SK-N-SH (cell line): ENCODE measurements at regions not wholly inside any gene's neighbourhood (a gene's known extent, or its start where the extent isn't known, plus 50 kb on each side); places are given as distances from the start of the nearest gene placed in this dataset.
A peak's percentile ranks its signal among the peaks of the same experiment; 100 is the strongest.

Experiments
- CTCF ChIA-PET: fragments of 300-600, 350-600 bp; formaldehyde crosslinking; extraction: SDS; loops from one replicate; lab custom pipeline; 2021; lab: Yijun Ruan, JAX
- POLR2A ChIA-PET: fragments of 350-600 bp; sonication (Branson Sonifier 250); formaldehyde crosslinking; extraction: SDS; loops from one replicate; lab custom pipeline; 2020; ENCODE audit warnings: antibody characterized with exemption, inconsistent platforms; lab: Yijun Ruan, JAX
- DNase-seq: peaks from one replicate; pipeline ENCODE4 v3.0.0; 2012
- H2AFZ ChIP-seq: fragments of 200-600 bp; sonication (generic); 2 replicates; pipeline ENCODE4 v1.8.1; 2016; ENCODE audit warnings: antibody characterized with exemption, mild to moderate bottlenecking, low read depth
- H3F3A ChIP-seq: fragments of 200-600 bp; sonication (generic); replicated peaks from 2 replicates; pipeline ENCODE3; 2016; ENCODE audit warnings: antibody characterized with exemption, mild to moderate bottlenecking; ENCODE audit not compliant: insufficient read depth
- H3K27ac ChIP-seq, 2 experiments: fragments of 200-500 bp in 1 of 2; fragments of 200-600 bp in 1 of 2; sonication (Bioruptor generic) in 1 of 2; sonication (generic), shearing (Covaris generic) in 1 of 2; 2 replicates each; pipeline versions ENCODE4 v1.5.1 to v1.6.1; 2014 to 2016; ENCODE audit warnings: low read depth in 2 of 2, inconsistent platforms in 1 of 2, low read length in 1 of 2, mild to moderate bottlenecking in 1 of 2, mixed read lengths in 1 of 2
- H3K27me3 ChIP-seq: fragments of 200-600 bp; sonication (generic), shearing (Covaris generic); 2 replicates; pipeline ENCODE4 v1.6.1; 2016; ENCODE audit warnings: mixed run types; ENCODE audit not compliant: insufficient read depth
- H3K36me3 ChIP-seq, 2 experiments: fragments of 200-500 bp in 1 of 2; fragments of 200-600 bp in 1 of 2; sonication (Bioruptor generic) in 1 of 2; sonication (generic) in 1 of 2; replicated peaks in 1 of 2; 2 replicates each; pipeline versions ENCODE3 to v1.5.1; 2014 to 2016; ENCODE audit warnings: low read length in 1 of 2, mild to moderate bottlenecking in 1 of 2; ENCODE audit not compliant: insufficient read depth in 2 of 2, control insufficient read depth in 1 of 2
- H3K4me1 ChIP-seq, 2 experiments: fragments of 200-500 bp in 1 of 2; fragments of 200-600 bp in 1 of 2; sonication (Bioruptor generic) in 1 of 2; sonication (generic), shearing (Covaris generic) in 1 of 2; 2 replicates each; pipeline versions ENCODE4 v1.5.1 to v1.6.1; 2014 to 2016; ENCODE audit warnings: low read depth in 1 of 2, low read length in 1 of 2, mixed run types in 1 of 2; ENCODE audit not compliant: insufficient read depth in 2 of 2, control insufficient read depth in 1 of 2
- H3K4me2 ChIP-seq: fragments of 200-600 bp; sonication (generic), shearing (Covaris generic); 2 replicates; pipeline ENCODE4 v1.6.1; 2017; ENCODE audit warnings: mixed run types
- H3K4me3 ChIP-seq, 2 experiments: fragments of 200-500 bp in 1 of 2; fragments of 200-600 bp in 1 of 2; sonication (Bioruptor generic) in 1 of 2; sonication (generic), shearing (Covaris generic) in 1 of 2; 2 replicates each; pipeline versions ENCODE4 v1.5.1 to v1.8.1; 2014 to 2016; ENCODE audit warnings: low read depth in 2 of 2, inconsistent platforms in 1 of 2, low read length in 1 of 2, mild to moderate bottlenecking in 1 of 2, mixed read lengths in 1 of 2, moderate library complexity in 1 of 2
- H3K79me2 ChIP-seq: fragments of 200-600 bp; sonication (generic); 2 replicates; pipeline ENCODE4 v1.8.1; 2017; ENCODE audit warnings: mild to moderate bottlenecking; ENCODE audit not compliant: insufficient read depth
- H3K9ac ChIP-seq: fragments of 200-600 bp; sonication (generic); 2 replicates; pipeline ENCODE4 v1.6.1; 2017; ENCODE audit warnings: mixed run types
- H3K9me2 ChIP-seq: fragments of 200-600 bp; sonication (generic); 2 replicates; pipeline ENCODE4 v1.6.1; 2017; ENCODE audit warnings: mixed run types
- H3K9me3 ChIP-seq: fragments of 200-600 bp; sonication (generic); 2 replicates; pipeline ENCODE4 v1.6.1; 2017; ENCODE audit warnings: mixed run types, mild to moderate bottlenecking, moderate library complexity
- H4K20me1 ChIP-seq: fragments of 200-600 bp; sonication (generic); 2 replicates; pipeline ENCODE4 v1.6.1; 2017; ENCODE audit warnings: mild to moderate bottlenecking, mixed run types; ENCODE audit not compliant: insufficient read depth
- CHD2 ChIP-seq: fragments of 150-350 bp; IDR thresholded peaks from 2 replicates; pipeline ENCODE4 v1.6.1; 2018; ENCODE audit warnings: low read length; ENCODE audit not compliant: partially characterized antibody
- ELF1 ChIP-seq: IDR thresholded peaks from 2 replicates; pipeline ENCODE4 v1.4.0; 2012
- EP300 ChIP-seq, 2 experiments: IDR thresholded peaks; 2 replicates each; pipeline versions ENCODE4 v1.4.0 to v1.6.1; 2012; ENCODE audit warnings: borderline replicate concordance in 1 of 2, low read depth in 1 of 2, low read length in 1 of 2
- FOXJ3 ChIP-seq: sonication (generic); formaldehyde crosslinking; IDR thresholded peaks from 2 replicates; pipeline ENCODE4 v1.5.1; 2020; ENCODE audit warnings: mild to moderate bottlenecking, missing genetic modification reagents
- NFIC ChIP-seq: IDR thresholded peaks from 2 replicates; pipeline ENCODE4 v1.4.0; 2012; ENCODE audit warnings: borderline replicate concordance
- NRF1 ChIP-seq: IDR thresholded peaks from 2 replicates; pipeline ENCODE4 v1.6.1; 2012; ENCODE audit warnings: low read depth, mild to moderate bottlenecking, low read length
- POLR2AphosphoS5 ChIP-seq: IDR thresholded peaks from 2 replicates; pipeline ENCODE4 v1.6.1; 2012; ENCODE audit warnings: low read depth, low read length
- RAD21 ChIP-seq: IDR thresholded peaks from 2 replicates; pipeline ENCODE4 v1.6.1; 2012; ENCODE audit warnings: mild to moderate bottlenecking, low read length
- RCOR1 ChIP-seq: fragments of 150-350 bp; IDR thresholded peaks from 2 replicates; pipeline ENCODE4 v1.6.1; 2017; ENCODE audit warnings: antibody characterized with exemption, low read length
- RXRA ChIP-seq: IDR thresholded peaks from 2 replicates; pipeline ENCODE4 v1.4.0; 2012; ENCODE audit warnings: low read depth, mild to moderate bottlenecking, borderline replicate concordance
- SMC3 ChIP-seq: IDR thresholded peaks from 2 replicates; pipeline ENCODE4 v1.6.1; 2012; ENCODE audit warnings: low read depth, low read length, improper control_type of control experiment
- TAF1 ChIP-seq: IDR thresholded peaks from 2 replicates; pipeline ENCODE4 v1.6.1; 2012; ENCODE audit warnings: low read depth, mild to moderate bottlenecking, low read length, moderate library complexity, borderline replicate concordance
- TCF12 ChIP-seq: IDR thresholded peaks from 2 replicates; pipeline ENCODE4 v1.4.0; 2012
- WGBS: methylation state at CpG from one replicate; pipeline ENCODE4 v1.1.6; 2017; ENCODE audit warnings: low lambda C conversion rate; 5-methylcytosine and 5-hydroxymethylcytosine counted together
- TF ChIP-seq, protein P1 (sequence below): IDR thresholded peaks from 2 replicates; pipeline ENCODE4 v1.4.0; 2012; ENCODE audit warnings: low read depth, borderline replicate concordance
- TF ChIP-seq, protein P2 (sequence below): IDR thresholded peaks from 2 replicates; pipeline ENCODE4 v1.6.1; 2012; ENCODE audit warnings: mild to moderate bottlenecking, low read depth, low read length, moderate library complexity
- TF ChIP-seq, protein P3 (sequence below): IDR thresholded peaks from 2 replicates; pipeline ENCODE4 v1.4.0; 2012; ENCODE audit warnings: low read depth
- TF ChIP-seq, protein P4 (sequence below): IDR thresholded peaks from 2 replicates; pipeline ENCODE4; 2012
- TF ChIP-seq, protein P5 (sequence below): IDR thresholded peaks from 2 replicates; pipeline ENCODE4 v1.4.0; 2012; ENCODE audit warnings: low read depth, borderline replicate concordance

DNA sequence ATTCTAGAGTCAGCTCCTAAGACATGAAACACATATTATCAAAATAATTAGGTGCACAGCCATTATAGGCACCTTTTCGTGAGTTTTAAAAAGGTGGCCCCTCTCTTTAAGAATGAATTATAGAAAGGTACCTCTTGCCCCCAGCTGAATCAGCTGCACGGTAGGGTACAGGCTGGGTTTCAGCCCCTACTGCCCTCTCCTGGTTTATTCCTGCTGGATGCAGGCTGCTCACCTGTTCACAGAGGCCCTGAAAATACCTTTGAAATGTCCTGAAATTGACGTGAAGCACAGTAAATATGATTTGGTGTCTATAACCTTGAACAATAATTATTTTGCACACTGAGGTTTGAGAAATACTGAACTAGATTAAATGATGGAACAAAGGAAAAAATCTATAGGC is 504.8 kb upstream of the SGCD start:
- Histone ChIP-seq H3K27me3 (no peaks in the 10 kb centered on the region), H2AFZ (no peak overlapping the region), H3K27ac (no peak overlapping the region), H3K36me3 (no peaks in the 10 kb centered on the region), H3K79me2 (no peaks in the 10 kb centered on the region), H3K9me2 (no peaks in the 10 kb centered on the region), H4K20me1 (no peaks in the 10 kb centered on the region), H3K9ac (no peak overlapping the region), H3K9me3 (no peaks in the 10 kb centered on the region), H3K4me1 (no peaks in the 10 kb centered on the region), H3K4me2 (no peak overlapping the region), H3F3A (no peaks in the 10 kb centered on the region), H3K4me3 (no peak overlapping the region)
- DNase-seq: peak; percentile 3
- TF ChIP-seq, protein P1, sequence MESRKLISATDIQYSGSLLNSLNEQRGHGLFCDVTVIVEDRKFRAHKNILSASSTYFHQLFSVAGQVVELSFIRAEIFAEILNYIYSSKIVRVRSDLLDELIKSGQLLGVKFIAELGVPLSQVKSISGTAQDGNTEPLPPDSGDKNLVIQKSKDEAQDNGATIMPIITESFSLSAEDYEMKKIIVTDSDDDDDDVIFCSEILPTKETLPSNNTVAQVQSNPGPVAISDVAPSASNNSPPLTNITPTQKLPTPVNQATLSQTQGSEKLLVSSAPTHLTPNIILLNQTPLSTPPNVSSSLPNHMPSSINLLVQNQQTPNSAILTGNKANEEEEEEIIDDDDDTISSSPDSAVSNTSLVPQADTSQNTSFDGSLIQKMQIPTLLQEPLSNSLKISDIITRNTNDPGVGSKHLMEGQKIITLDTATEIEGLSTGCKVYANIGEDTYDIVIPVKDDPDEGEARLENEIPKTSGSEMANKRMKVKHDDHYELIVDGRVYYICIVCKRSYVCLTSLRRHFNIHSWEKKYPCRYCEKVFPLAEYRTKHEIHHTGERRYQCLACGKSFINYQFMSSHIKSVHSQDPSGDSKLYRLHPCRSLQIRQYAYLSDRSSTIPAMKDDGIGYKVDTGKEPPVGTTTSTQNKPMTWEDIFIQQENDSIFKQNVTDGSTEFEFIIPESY: no peak
- TF ChIP-seq SMC3 (no peak), POLR2AphosphoS5 (no peak), RAD21 (no peak), RXRA (no peak), ELF1 (no peak), TCF12 (no peak), FOXJ3 (no peak), NFIC (no peak), EP300 (IDR thresholded peaks at IDR 0.05; ENCODE audit: borderline replicate concordance in 1 of 2, low read depth in 1 of 2, low read length in 1 of 2) (no peak), NRF1 (no peak), RCOR1 (no peak), TAF1 (no peak), CHD2 (no peak)
- TF ChIP-seq, protein P2, sequence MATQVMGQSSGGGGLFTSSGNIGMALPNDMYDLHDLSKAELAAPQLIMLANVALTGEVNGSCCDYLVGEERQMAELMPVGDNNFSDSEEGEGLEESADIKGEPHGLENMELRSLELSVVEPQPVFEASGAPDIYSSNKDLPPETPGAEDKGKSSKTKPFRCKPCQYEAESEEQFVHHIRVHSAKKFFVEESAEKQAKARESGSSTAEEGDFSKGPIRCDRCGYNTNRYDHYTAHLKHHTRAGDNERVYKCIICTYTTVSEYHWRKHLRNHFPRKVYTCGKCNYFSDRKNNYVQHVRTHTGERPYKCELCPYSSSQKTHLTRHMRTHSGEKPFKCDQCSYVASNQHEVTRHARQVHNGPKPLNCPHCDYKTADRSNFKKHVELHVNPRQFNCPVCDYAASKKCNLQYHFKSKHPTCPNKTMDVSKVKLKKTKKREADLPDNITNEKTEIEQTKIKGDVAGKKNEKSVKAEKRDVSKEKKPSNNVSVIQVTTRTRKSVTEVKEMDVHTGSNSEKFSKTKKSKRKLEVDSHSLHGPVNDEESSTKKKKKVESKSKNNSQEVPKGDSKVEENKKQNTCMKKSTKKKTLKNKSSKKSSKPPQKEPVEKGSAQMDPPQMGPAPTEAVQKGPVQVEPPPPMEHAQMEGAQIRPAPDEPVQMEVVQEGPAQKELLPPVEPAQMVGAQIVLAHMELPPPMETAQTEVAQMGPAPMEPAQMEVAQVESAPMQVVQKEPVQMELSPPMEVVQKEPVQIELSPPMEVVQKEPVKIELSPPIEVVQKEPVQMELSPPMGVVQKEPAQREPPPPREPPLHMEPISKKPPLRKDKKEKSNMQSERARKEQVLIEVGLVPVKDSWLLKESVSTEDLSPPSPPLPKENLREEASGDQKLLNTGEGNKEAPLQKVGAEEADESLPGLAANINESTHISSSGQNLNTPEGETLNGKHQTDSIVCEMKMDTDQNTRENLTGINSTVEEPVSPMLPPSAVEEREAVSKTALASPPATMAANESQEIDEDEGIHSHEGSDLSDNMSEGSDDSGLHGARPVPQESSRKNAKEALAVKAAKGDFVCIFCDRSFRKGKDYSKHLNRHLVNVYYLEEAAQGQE: no peak
- TF ChIP-seq, protein P3, sequence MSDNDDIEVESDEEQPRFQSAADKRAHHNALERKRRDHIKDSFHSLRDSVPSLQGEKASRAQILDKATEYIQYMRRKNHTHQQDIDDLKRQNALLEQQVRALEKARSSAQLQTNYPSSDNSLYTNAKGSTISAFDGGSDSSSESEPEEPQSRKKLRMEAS: no peak
- TF ChIP-seq, protein P4, sequence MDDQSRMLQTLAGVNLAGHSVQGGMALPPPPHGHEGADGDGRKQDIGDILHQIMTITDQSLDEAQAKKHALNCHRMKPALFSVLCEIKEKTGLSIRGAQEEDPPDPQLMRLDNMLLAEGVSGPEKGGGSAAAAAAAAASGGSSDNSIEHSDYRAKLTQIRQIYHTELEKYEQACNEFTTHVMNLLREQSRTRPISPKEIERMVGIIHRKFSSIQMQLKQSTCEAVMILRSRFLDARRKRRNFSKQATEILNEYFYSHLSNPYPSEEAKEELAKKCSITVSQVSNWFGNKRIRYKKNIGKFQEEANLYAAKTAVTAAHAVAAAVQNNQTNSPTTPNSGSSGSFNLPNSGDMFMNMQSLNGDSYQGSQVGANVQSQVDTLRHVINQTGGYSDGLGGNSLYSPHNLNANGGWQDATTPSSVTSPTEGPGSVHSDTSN: no peak
- TF ChIP-seq, protein P5, sequence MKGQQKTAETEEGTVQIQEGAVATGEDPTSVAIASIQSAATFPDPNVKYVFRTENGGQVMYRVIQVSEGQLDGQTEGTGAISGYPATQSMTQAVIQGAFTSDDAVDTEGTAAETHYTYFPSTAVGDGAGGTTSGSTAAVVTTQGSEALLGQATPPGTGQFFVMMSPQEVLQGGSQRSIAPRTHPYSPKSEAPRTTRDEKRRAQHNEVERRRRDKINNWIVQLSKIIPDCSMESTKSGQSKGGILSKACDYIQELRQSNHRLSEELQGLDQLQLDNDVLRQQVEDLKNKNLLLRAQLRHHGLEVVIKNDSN: no peak
- POLR2A ChIA-PET: no interaction called here
- CTCF ChIA-PET: interaction anchor here (0.6 kb wide), 1 partner anchor 171 kb away, joined by 3 read pairs; no protein-coding TSS in a partner anchor
- 11% methylated on average over 3 of the region's 3 CpGs for WGBS
